ENCODE measurements at regions not wholly inside any gene's neighbourhood (a gene's known extent, or its start where the extent isn't known, plus 50 kb on each side); places are given as distances from the start of the nearest gene placed in this dataset.
"Not testable (repeated sequence)": the region's sequence is repeated elsewhere in the genome, so short reads cannot be mapped to it uniquely, and the experiment has no call there.

GRCh38 chr6:141056945-141057625 lies 1075.6 kb upstream of the GJE1 start:
- DNase-seq, result no peak
- no peaks in the 10 kb centered on the region for H3K4me1 ChIP-seq (replicated peaks in 1 of 2)
- intact Hi-C loops (cut with DNase I), result no loop called here
- no peaks in the 10 kb centered on the region for H3K9me3 ChIP-seq (replicated peaks in 1 of 3)
- H3K27ac ChIP-seq, result no peak overlapping the region
- no peak overlapping the region for H3K4me3 ChIP-seq
- no peaks in the 10 kb centered on the region for H3K36me3 ChIP-seq (replicated peaks in 1 of 2)
- whole genome bisulfite sequencing, 4 donors, result 73 to 78% (median 77%) methylated on average over 2 of the region's 2 CpGs
- H3K27me3 ChIP-seq, result no peaks in the 10 kb centered on the region
- TF ChIP-seq POLR2A (IDR thresholded peaks at IDR 0.05) (no peak), CTCF (IDR thresholded peaks at IDR 0.05) (no peak)

GRCh38 chr6:141050471-141050870 lies 1082.3 kb upstream of the GJE1 start:
- Histone ChIP-seq H3K27ac (no peak overlapping the region), H3K4me1 (replicated peaks in 1 of 2) (no peaks in the 10 kb centered on the region), H3K36me3 (replicated peaks in 1 of 2) (no peaks in the 10 kb centered on the region), H3K27me3 (no peaks in the 10 kb centered on the region), H3K4me3 (no peak overlapping the region), H3K9me3 (replicated peaks in 1 of 3) (peaks cover 0 to 12% (median 0%) of the 10 kb centered on the region in 3 donors)
- 65 to 90% (median 70%) methylated on average over 1 of the region's 1 CpG for WGBS, 4 donors
- TF ChIP-seq CTCF (IDR thresholded peaks at IDR 0.05), result no peak
- DNase-seq, result no peak
- intact Hi-C loops (cut with DNase I), result no loop called here

GRCh38 chr6:141048451-141048850 lies 1084.3 kb upstream of the GJE1 start:
- no peak for TF ChIP-seq POLR2A (IDR thresholded peaks at IDR 0.05)
- TF ChIP-seq CTCF (IDR thresholded peaks at IDR 0.05), result no peak
- WGBS, 4 donors, result 19 to 40% (median 29%) methylated on average over 1 of the region's 1 CpG

GRCh38 chr6:141046496-141046895 lies 1086.2 kb upstream of the GJE1 start:
- H3K27ac ChIP-seq; H3K4me1 ChIP-seq (replicated peaks in 1 of 2); H3K4me3 ChIP-seq; DNase-seq; intact Hi-C loops (cut with DNase I); H3K27me3 ChIP-seq; H3K36me3 ChIP-seq (replicated peaks in 1 of 2): not testable (repeated sequence)
- H3K9me3 ChIP-seq (replicated peaks in 1 of 3), result peaks cover 0 to 12% (median 0%) of the 10 kb centered on the region in 3 donors

More at GRCh38 chr6:141048451-141048850, 1084.3 kb upstream of the GJE1 start:
- Histone ChIP-seq H3K4me3 (no peak overlapping the region), H3K9me3 (replicated peaks in 1 of 3) (peaks cover 0 to 12% (median 0%) of the 10 kb centered on the region in 3 donors), H3K4me1 (replicated peaks in 1 of 2) (no peaks in the 10 kb centered on the region), H3K36me3 (replicated peaks in 1 of 2) (no peaks in the 10 kb centered on the region), H3K27me3 (no peaks in the 10 kb centered on the region), H3K27ac (no peak overlapping the region)
- intact Hi-C loops (cut with DNase I), result no loop called here
- no peak for DNase-seq

GRCh38 chr6:141041596-141042087 lies 1091.1 kb upstream of the GJE1 start:
- Histone ChIP-seq H3K36me3 (replicated peaks in 1 of 2) (no peaks in the 10 kb centered on the region), H3K9me3 (replicated peaks in 1 of 3) (no peaks in the 10 kb centered on the region), H3K4me3 (no peak overlapping the region), H3K4me1 (replicated peaks in 1 of 2) (no peaks in the 10 kb centered on the region), H3K27ac (no peak overlapping the region), H3K27me3 (no peaks in the 10 kb centered on the region)
- no peak for DNase-seq
- intact Hi-C loops (cut with DNase I), result no loop called here
- no peak for TF ChIP-seq CTCF (IDR thresholded peaks at IDR 0.05)
- TF ChIP-seq POLR2A (IDR thresholded peaks at IDR 0.05), result no peak
- WGBS, 4 donors, result 89 to 99% (median 94%) methylated on average over 3 to 14 of the region's 14 CpGs
